Activated T-cell treated with anti-CD3 and anti-CD28 coated beads, Interleukin-2, amount 50 U/mL, for 24 hours (primary cell): ENCODE measurements at regions not wholly inside any gene's neighbourhood (a gene's known extent, or its start where the extent isn't known, plus 50 kb on each side); places are given as distances from the start of the nearest gene placed in this dataset.
A peak's percentile ranks its signal among the peaks of the same experiment; 100 is the strongest.
"Not testable (repeated sequence)": the region's sequence is repeated elsewhere in the genome, so short reads cannot be mapped to it uniquely, and the experiment has no call there.

Experiments used
- DNase-seq: peaks from one replicate; pipeline ENCODE4 v3.0.0-alpha.2; 2020
- H3K27ac Mint-ChIP-seq: 2 replicates; pipeline ENCODE4 v1.8.0; 2020; ENCODE audit warnings: mild to moderate bottlenecking, mixed read lengths
- H3K27me3 Mint-ChIP-seq: 2 replicates; pipeline ENCODE4 v1.8.0; 2020; ENCODE audit warnings: mixed read lengths
- H3K36me3 Mint-ChIP-seq: 2 replicates; pipeline ENCODE4 v1.8.0; 2020; ENCODE audit warnings: low read depth, mixed read lengths
- H3K4me1 Mint-ChIP-seq: 2 replicates; pipeline ENCODE4 v1.8.0; 2020; ENCODE audit warnings: low read depth, mixed read lengths
- H3K4me3 Mint-ChIP-seq: 2 replicates; pipeline ENCODE4 v1.8.0; 2020; ENCODE audit warnings: mild to moderate bottlenecking, moderate library complexity, mixed read lengths
- H3K9me3 Mint-ChIP-seq: 2 replicates; pipeline ENCODE4 v1.8.0; 2020; ENCODE audit warnings: mixed read lengths

GRCh38 chrX:55326985-55327384, 62.3 kb upstream of the PAGE3 start:
- no peaks in the 10 kb centered on the region for H3K36me3 Mint-ChIP-seq
- DNase-seq, result no peak
- H3K4me3 Mint-ChIP-seq, result no peak overlapping the region
- H3K4me1 Mint-ChIP-seq, result no peaks in the 10 kb centered on the region
- H3K9me3 Mint-ChIP-seq, result peaks cover 3% of the 10 kb centered on the region
- H3K27me3 Mint-ChIP-seq, result peaks cover 76% of the 10 kb centered on the region
- no peak overlapping the region for H3K27ac Mint-ChIP-seq

GRCh38 chrX:55335296-55335695, 70.6 kb upstream of the PAGE3 start:
- H3K4me3 Mint-ChIP-seq, result no peak overlapping the region
- H3K4me1 Mint-ChIP-seq, result peaks cover 7% of the 10 kb centered on the region
- H3K27ac Mint-ChIP-seq, result no peak overlapping the region
- H3K9me3 Mint-ChIP-seq, result no peaks in the 10 kb centered on the region
- peaks cover 56% of the 10 kb centered on the region for H3K27me3 Mint-ChIP-seq
- no peak for DNase-seq
- H3K36me3 Mint-ChIP-seq, result no peaks in the 10 kb centered on the region

DNA sequence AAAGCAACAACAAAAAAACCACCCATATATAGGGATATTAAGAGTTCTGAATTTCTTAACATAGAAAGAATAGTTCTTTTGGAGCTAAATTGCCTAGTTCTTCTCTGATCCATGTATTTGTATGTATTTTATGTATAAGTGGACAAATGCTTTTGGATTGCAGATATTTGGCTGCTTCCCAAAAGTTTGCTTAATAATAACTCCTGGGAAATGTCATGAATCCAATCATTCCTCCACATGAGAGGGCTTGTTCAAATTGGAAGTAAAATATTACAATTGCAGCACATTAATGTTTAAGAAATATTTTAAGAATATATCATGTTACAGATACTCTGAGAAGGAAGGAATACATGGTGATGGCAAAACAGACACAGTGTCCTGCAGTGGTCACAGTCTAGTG, 71.5 kb upstream of the PAGE3 start:
- Mint-ChIP-seq H3K36me3 (no peaks in the 10 kb centered on the region), H3K9me3 (no peaks in the 10 kb centered on the region), H3K27me3 (peaks cover 59% of the 10 kb centered on the region), H3K27ac (no peak overlapping the region), H3K4me3 (no peak overlapping the region), H3K4me1 (peaks cover 10% of the 10 kb centered on the region)
- DNase-seq, result no peak

- peaks cover 11% of the 10 kb centered on the region for H3K4me1 Mint-ChIP-seq
- H3K27me3 Mint-ChIP-seq, result peaks cover 63% of the 10 kb centered on the region
- no peak for DNase-seq
- no peaks in the 10 kb centered on the region for H3K9me3 Mint-ChIP-seq
- peak overlapping the region; percentile 6 for H3K27ac Mint-ChIP-seq
- no peak overlapping the region for H3K4me3 Mint-ChIP-seq
- H3K36me3 Mint-ChIP-seq, result no peaks in the 10 kb centered on the region
Observed at GRCh38 chrX:55340896-55341433, 76.2 kb upstream of the PAGE3 start.

DNA sequence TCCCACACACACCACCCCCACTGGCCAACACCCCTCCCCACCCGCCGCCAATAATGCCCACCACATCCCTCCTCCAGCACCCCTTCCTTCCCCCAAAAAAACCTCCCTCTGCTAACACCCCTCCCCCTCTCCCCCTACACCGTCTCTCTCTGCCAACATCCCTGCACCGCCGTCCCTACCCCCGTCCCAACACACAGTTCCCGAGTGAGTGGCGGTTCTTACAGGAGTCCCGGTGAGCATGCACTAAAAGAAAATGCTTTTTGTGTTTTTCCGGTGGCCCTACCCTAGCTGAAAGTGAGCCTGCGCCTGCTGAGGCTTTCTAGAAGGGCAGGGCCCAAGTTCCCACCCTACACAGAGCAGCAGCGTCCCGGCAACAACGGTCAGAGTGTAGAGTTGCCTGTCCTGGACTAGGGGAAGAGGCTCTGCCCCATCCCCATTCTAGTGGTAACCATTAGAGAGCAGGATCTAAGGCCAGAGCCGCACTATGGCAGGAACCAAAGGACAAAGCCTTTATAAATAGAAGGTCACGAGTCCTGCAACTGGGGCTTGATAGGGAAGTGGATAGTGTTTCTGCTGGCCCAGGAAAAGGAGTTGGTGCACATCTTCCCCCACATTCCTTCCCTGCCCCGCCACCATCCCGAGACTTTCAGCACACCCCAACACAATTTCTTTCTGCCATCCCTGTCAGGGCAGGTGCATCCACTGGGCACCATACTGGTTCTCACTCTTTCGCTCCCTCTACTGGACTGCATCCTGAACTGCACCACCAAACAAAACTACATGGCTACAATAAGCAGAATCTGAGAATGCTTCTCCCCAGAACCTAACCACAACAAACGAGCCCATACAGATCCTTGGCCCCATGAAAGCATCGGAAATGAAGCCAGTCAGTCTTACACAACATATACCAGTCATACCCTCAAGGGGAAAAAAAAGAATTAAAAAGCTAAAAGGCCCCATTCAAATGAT, 78.1 kb upstream of the PAGE3 start:
- no peak overlapping the region for H3K4me3 Mint-ChIP-seq
- peaks cover 2% of the 10 kb centered on the region for H3K9me3 Mint-ChIP-seq
- peaks cover 54% of the 10 kb centered on the region for H3K27me3 Mint-ChIP-seq
- no peak for DNase-seq
- H3K4me1 Mint-ChIP-seq, result peaks cover 11% of the 10 kb centered on the region
- no peak overlapping the region for H3K27ac Mint-ChIP-seq
- no peaks in the 10 kb centered on the region for H3K36me3 Mint-ChIP-seq

GRCh38 chrX:55356609-55357008, 91.9 kb upstream of the PAGE3 start:
- H3K36me3 Mint-ChIP-seq, result no peaks in the 10 kb centered on the region
- DNase-seq, result no peak
- H3K4me3 Mint-ChIP-seq, result no peak overlapping the region
- peaks cover 14% of the 10 kb centered on the region for H3K4me1 Mint-ChIP-seq
- H3K9me3 Mint-ChIP-seq, result no peaks in the 10 kb centered on the region
- no peak overlapping the region for H3K27ac Mint-ChIP-seq
- peaks cover 67% of the 10 kb centered on the region for H3K27me3 Mint-ChIP-seq

DNA sequence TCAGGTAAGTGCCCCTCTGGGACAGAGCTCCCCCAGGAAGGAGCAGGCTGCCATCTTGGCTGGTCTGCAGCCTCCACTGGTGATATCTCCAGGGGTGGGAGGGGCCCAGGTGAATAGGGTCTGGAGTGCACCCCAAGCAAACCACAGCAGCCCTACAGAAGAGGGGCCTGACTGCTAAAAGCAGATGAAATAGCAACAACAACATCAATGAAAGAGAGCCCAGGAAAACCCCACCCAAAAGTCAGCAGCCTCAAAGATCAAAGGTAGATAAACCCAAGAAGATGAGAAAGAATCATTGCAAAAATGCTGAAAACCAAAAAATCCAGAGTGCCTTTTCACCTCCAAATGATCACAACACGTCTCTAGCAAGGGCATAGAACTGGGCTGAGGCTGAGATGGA, 92.5 kb upstream of the PAGE3 start:
- H3K4me3 Mint-ChIP-seq, result no peak overlapping the region
- H3K36me3 Mint-ChIP-seq, result no peaks in the 10 kb centered on the region

DNA sequence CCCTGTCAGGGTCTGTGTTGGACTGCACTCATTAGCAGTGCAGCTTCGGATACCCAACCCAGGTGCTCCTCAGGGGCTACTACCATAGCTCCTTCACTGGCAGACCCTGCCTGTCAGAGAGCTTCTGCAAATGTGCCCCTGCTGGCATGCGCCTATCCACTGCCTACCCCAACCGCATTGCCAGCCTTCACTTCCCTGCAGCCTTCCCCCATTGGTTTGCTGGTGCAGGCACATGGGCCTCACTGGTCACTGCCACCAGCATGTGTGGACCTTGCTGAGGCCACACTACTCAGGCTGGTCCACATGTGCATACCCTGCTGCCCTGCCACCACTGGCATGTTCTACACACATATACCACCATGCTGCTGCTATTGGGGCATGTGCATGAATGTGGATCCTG, 72.5 kb upstream of the MAGEH1 start:
- peaks cover 55% of the 10 kb centered on the region for H3K27me3 Mint-ChIP-seq
- H3K36me3 Mint-ChIP-seq, result no peaks in the 10 kb centered on the region
- H3K9me3 Mint-ChIP-seq, result peaks cover 4% of the 10 kb centered on the region
- H3K4me3 Mint-ChIP-seq, result no peak overlapping the region
- no peaks in the 10 kb centered on the region for H3K4me1 Mint-ChIP-seq
- DNase-seq, result no peak
- no peak overlapping the region for H3K27ac Mint-ChIP-seq

More for the DNA sequence above, 92.5 kb upstream of the PAGE3 start:
- H3K27ac Mint-ChIP-seq, result no peak overlapping the region
- H3K9me3 Mint-ChIP-seq, result no peaks in the 10 kb centered on the region
- peaks cover 67% of the 10 kb centered on the region for H3K27me3 Mint-ChIP-seq
- H3K4me1 Mint-ChIP-seq, result peaks cover 14% of the 10 kb centered on the region
- no peak for DNase-seq

DNA sequence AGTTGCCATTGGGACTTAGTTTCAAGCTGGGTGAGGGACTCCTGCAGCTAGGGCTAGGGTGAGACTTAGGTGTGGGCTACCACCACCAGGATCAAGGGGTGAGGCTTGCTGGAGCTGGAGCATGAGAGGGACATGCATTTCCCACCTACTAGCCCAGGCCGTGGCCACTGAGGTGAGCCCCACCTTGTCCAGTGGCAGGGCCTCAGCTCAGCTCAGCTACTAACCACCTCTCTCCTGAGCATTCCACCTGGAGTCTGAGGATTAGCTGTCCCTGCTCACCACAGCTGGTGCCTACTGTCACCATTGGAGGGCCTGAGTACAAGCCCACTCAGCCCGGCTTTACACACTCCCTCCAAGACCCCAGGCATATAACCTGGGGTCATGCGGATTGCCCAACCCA, 62.6 kb upstream of the MAGEH1 start:
- Mint-ChIP-seq H3K4me3 (no peak overlapping the region), H3K9me3 (peaks cover 3% of the 10 kb centered on the region), H3K36me3 (no peaks in the 10 kb centered on the region), H3K27me3 (peaks cover 60% of the 10 kb centered on the region), H3K4me1 (no peaks in the 10 kb centered on the region), H3K27ac (no peak overlapping the region)
- DNase-seq, result no peak

- not testable (repeated sequence) for DNase-seq, H3K4me3 Mint-ChIP-seq, H3K36me3 Mint-ChIP-seq, H3K27ac Mint-ChIP-seq, H3K9me3 Mint-ChIP-seq
- peaks cover 58% of the 10 kb centered on the region for H3K27me3 Mint-ChIP-seq
- peaks cover 17% of the 10 kb centered on the region for H3K4me1 Mint-ChIP-seq
Observed at GRCh38 chrX:55396836-55397235, 55.1 kb upstream of the MAGEH1 start.
